SK-N-MC (cell line): ENCODE measurements at regions not wholly inside any gene's neighbourhood (a gene's known extent, or its start where the extent isn't known, plus 50 kb on each side); places are given as distances from the start of the nearest gene placed in this dataset.

Experiments
- DNase-seq: peaks from one replicate; pipeline ENCODE4 v3.0.0-alpha.2; 2011; ENCODE audit warnings: low read depth, low spot score
- H3K27ac ChIP-seq: fragments of 200-600 bp; sonication (generic); 2 replicates; pipeline ENCODE4 v1.5.1; 2016; ENCODE audit warnings: mixed run types
- H3K36me3 ChIP-seq: fragments of 200-600 bp; sonication (generic); 2 replicates; pipeline ENCODE4 v1.6.1; 2017; ENCODE audit warnings: antibody characterized with exemption, low read length, mixed read lengths; ENCODE audit not compliant: insufficient read depth
- H3K4me3 ChIP-seq: fragments of 200-600 bp; sonication (generic); 2 replicates; pipeline ENCODE4 v1.5.1; 2016
- H3K9ac ChIP-seq: fragments of 200-600 bp; sonication (generic); 2 replicates; pipeline ENCODE4 v1.8.0; 2017; ENCODE audit warnings: mixed run types, mixed read lengths; ENCODE audit not compliant: insufficient read length
- H3K9me3 ChIP-seq: fragments of 200-600 bp; sonication (generic); 2 replicates; pipeline ENCODE4 v1.6.1; 2017; ENCODE audit warnings: low read depth, mild to moderate bottlenecking, antibody characterized with exemption, low read length, moderate library complexity, mixed read lengths
- EZH2 ChIP-seq: fragments of 200-600 bp; sonication (generic); IDR thresholded peaks from one replicate; pipeline ENCODE4 v1.6.1; 2017; ENCODE audit warnings: antibody characterized with exemption
- FOXP2 ChIP-seq: optimal IDR thresholded peaks from 2 replicates; pipeline ENCODE3; 2011; ENCODE audit warnings: mild to moderate bottlenecking, moderate library complexity; ENCODE audit not compliant: insufficient read depth; ENCODE audit errors: extremely low read length, control extremely low read depth
- POLR2AphosphoS5 ChIP-seq: IDR thresholded peaks from 2 replicates; pipeline ENCODE4 v1.6.1; 2012; ENCODE audit warnings: mild to moderate bottlenecking, low read depth, low read length, borderline replicate concordance

DNA sequence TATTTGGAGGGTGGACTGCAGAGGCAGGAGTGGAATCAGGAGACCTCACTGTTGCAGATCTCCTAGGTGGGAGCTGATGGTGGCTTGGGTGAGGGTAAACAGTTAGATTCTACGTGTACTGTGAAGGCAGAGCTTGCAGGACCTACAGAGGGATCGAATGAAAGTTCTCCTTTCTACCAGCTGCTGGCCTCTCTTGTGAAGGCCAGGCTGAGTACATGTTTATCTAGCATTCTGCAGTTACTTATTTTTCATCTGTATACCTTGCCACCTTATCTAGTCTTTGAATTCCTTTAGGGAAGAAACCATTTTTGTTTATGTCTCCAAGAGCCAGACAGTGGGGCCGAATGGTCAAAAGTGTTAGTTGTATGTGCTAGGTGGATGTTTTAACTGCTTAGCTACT lies 57.6 kb downstream of the PTTG1 start:
- no peak overlapping the region for H3K4me3 ChIP-seq

GRCh38 chr5:160479926-160480325 lies 58.3 kb downstream of the PTTG1 start:
- H3K27ac ChIP-seq = no peak overlapping the region
- no peak for DNase-seq
- no peaks in the 10 kb centered on the region for H3K36me3 ChIP-seq
- TF ChIP-seq POLR2AphosphoS5 = no peak
- TF ChIP-seq FOXP2 = no peak
- no peak overlapping the region for H3K9ac ChIP-seq
- H3K9me3 ChIP-seq = no peaks in the 10 kb centered on the region
- no peak overlapping the region for H3K4me3 ChIP-seq

More for the DNA sequence above, 57.6 kb downstream of the PTTG1 start:
- TF ChIP-seq FOXP2 (no peak), EZH2 (no peak), POLR2AphosphoS5 (no peak)
- Histone ChIP-seq H3K9ac (no peak overlapping the region), H3K36me3 (no peaks in the 10 kb centered on the region), H3K27ac (no peak overlapping the region), H3K9me3 (no peaks in the 10 kb centered on the region)
- no peak for DNase-seq

DNA sequence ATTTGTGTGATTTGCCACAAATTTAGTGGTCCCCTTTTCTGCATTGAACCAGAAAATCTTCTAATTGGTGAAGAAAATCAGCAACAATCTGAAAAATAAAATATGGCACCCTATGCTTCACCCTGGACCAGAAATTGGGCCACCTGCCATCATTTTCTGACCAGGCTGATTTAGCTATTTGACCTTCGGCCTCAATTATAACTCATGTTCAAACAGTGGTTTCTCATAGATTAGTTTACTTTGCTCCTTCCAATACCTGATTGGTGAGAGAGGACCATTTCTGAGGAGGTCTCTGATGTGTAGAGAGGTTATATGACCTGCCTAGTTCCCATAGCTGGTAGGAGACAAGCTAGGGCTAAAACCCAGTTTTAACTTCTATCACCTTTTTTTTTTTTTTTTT lies 59.0 kb downstream of the PTTG1 start:
- DNase-seq = no peak
- H3K27ac ChIP-seq = no peak overlapping the region
- H3K4me3 ChIP-seq = no peak overlapping the region
- TF ChIP-seq POLR2AphosphoS5 (no peak), FOXP2 (no peak), EZH2 (no peak)
- no peaks in the 10 kb centered on the region for H3K36me3 ChIP-seq
- no peaks in the 10 kb centered on the region for H3K9me3 ChIP-seq
- H3K9ac ChIP-seq = no peak overlapping the region

GRCh38 chr5:160484678-160485077 lies 63.0 kb downstream of the PTTG1 start:
- no peak for TF ChIP-seq POLR2AphosphoS5
- TF ChIP-seq EZH2 = no peak
- no peak overlapping the region for H3K27ac ChIP-seq
- no peaks in the 10 kb centered on the region for H3K36me3 ChIP-seq
- no peak for DNase-seq
- H3K4me3 ChIP-seq = no peak overlapping the region
- H3K9me3 ChIP-seq = no peaks in the 10 kb centered on the region
- H3K9ac ChIP-seq = no peak overlapping the region

- Histone ChIP-seq H3K9ac (no peak overlapping the region), H3K9me3 (no peaks in the 10 kb centered on the region), H3K4me3 (no peak overlapping the region), H3K27ac (no peak overlapping the region), H3K36me3 (no peaks in the 10 kb centered on the region)
- TF ChIP-seq EZH2 = no peak
- no peak for TF ChIP-seq POLR2AphosphoS5
- TF ChIP-seq FOXP2 = no peak
- no peak for DNase-seq
These were observed 63.8 kb downstream of the PTTG1 start for GRCh38 chr5:160485364-160485969.

GRCh38 chr5:160486573-160486972 lies 64.9 kb downstream of the PTTG1 start:
- H3K4me3 ChIP-seq = no peak overlapping the region
- no peaks in the 10 kb centered on the region for H3K9me3 ChIP-seq
- no peak for DNase-seq
- no peak for TF ChIP-seq POLR2AphosphoS5
- TF ChIP-seq EZH2 = no peak
- no peak for TF ChIP-seq FOXP2
- no peak overlapping the region for H3K27ac ChIP-seq
- no peak overlapping the region for H3K9ac ChIP-seq
- no peaks in the 10 kb centered on the region for H3K36me3 ChIP-seq

GRCh38 chr5:160488394-160489325 lies 67.0 kb downstream of the PTTG1 start:
- Histone ChIP-seq H3K36me3 (no peaks in the 10 kb centered on the region), H3K9me3 (no peaks in the 10 kb centered on the region), H3K9ac (no peak overlapping the region), H3K4me3 (no peak overlapping the region), H3K27ac (no peak overlapping the region)
- TF ChIP-seq FOXP2 = no peak
- TF ChIP-seq EZH2 = no peak
- TF ChIP-seq POLR2AphosphoS5 = no peak
- DNase-seq = no peak

- no peaks in the 10 kb centered on the region for H3K9me3 ChIP-seq
- H3K27ac ChIP-seq = no peak overlapping the region
- DNase-seq = no peak
- H3K4me3 ChIP-seq = no peak overlapping the region
- no peaks in the 10 kb centered on the region for H3K36me3 ChIP-seq
- no peak overlapping the region for H3K9ac ChIP-seq
- TF ChIP-seq POLR2AphosphoS5 = no peak
- TF ChIP-seq EZH2 = no peak
- TF ChIP-seq FOXP2 = no peak
These were observed 69.8 kb downstream of the PTTG1 start for GRCh38 chr5:160491438-160491837.
